Coronary artery (tissue), 2 donors: ENCODE measurements at regions not wholly inside any gene's neighbourhood (a gene's known extent, or its start where the extent isn't known, plus 50 kb on each side); places are given as distances from the start of the nearest gene placed in this dataset.

Source experiments
- DNase-seq: peaks from one replicate; pipeline ENCODE4 v3.0.0-alpha.2; 2017; ENCODE audit warnings: low spot score
- H3K27ac ChIP-seq, 2 donors: fragments of 200-600 bp; sonication (generic); one replicate each; pipeline ENCODE4 v1.5.1; 2016 to 2019
- H3K4me3 ChIP-seq: fragments of 200-600 bp; sonication (generic); 2 replicates; pipeline ENCODE4 v1.5.1; 2016; ENCODE audit warnings: mild to moderate bottlenecking, moderate library complexity
- CTCF ChIP-seq: fragments of 200-600 bp; sonication (generic); IDR thresholded peaks from one replicate; pipeline ENCODE4 v1.5.1; 2019; ENCODE audit warnings: antibody characterized with exemption

- no peak for DNase-seq
- H3K4me3 ChIP-seq: no peak overlapping the region
- no peak for TF ChIP-seq CTCF
- no peak overlapping the region for H3K27ac ChIP-seq
Measured at GRCh38 chr12:13564266-13564810, 367.8 kb downstream of the EMP1 start.

- Histone ChIP-seq H3K27ac (no peak overlapping the region), H3K4me3 (no peak overlapping the region)
- no peak for TF ChIP-seq CTCF
- no peak for DNase-seq
Measured at GRCh38 chr12:13563743-13564125, 367.2 kb downstream of the EMP1 start.

GRCh38 chr12:13562915-13563742 lies 366.6 kb downstream of the EMP1 start:
- DNase-seq: no peak
- Histone ChIP-seq H3K4me3 (no peak overlapping the region), H3K27ac (no peak overlapping the region)
- no peak for TF ChIP-seq CTCF

- Histone ChIP-seq H3K27ac (no peak overlapping the region), H3K4me3 (no peak overlapping the region)
- TF ChIP-seq CTCF: no peak
- DNase-seq: no peak
Measured at GRCh38 chr12:13561923-13562322, 365.4 kb downstream of the EMP1 start.

GRCh38 chr12:13559318-13559978 lies 362.9 kb downstream of the EMP1 start:
- H3K27ac ChIP-seq: no peak overlapping the region
- no peak for TF ChIP-seq CTCF
- no peak for DNase-seq
- no peak overlapping the region for H3K4me3 ChIP-seq

- TF ChIP-seq CTCF: no peak
- Histone ChIP-seq H3K27ac (no peak overlapping the region), H3K4me3 (no peak overlapping the region)
- DNase-seq: no peak
Measured at GRCh38 chr12:13552830-13553229, 356.3 kb downstream of the EMP1 start.
